Smooth muscle cell (in vitro differentiated cells): ENCODE measurements at regions not wholly inside any gene's neighbourhood (a gene's known extent, or its start where the extent isn't known, plus 50 kb on each side); places are given as distances from the start of the nearest gene placed in this dataset.

Experiments
- DNase-seq: peaks from one replicate; lab custom pipeline; 2025; ENCODE audit not compliant: unreplicated experiment; lab: John Stamatoyannopoulos, UW
- H2AFZ ChIP-seq: fragments of 200-600 bp; sonication (generic); 2 replicates; pipeline ENCODE4 v1.6.0; 2016; ENCODE audit warnings: antibody characterized with exemption, low read depth, mild to moderate bottlenecking
- H3F3A ChIP-seq: fragments of 200-600 bp; sonication (generic); 2 replicates; pipeline ENCODE4 v1.6.0; 2017; ENCODE audit warnings: antibody characterized with exemption, low read depth
- H3K27ac ChIP-seq: fragments of 200-600 bp; sonication (generic); 2 replicates; pipeline ENCODE4 v1.5.1; 2016; ENCODE audit warnings: low read depth, mild to moderate bottlenecking
- H3K27me3 ChIP-seq: fragments of 200-600 bp; sonication (generic); 2 replicates; pipeline ENCODE4 v1.6.1; 2016; ENCODE audit warnings: low read depth, mild to moderate bottlenecking
- H3K36me3 ChIP-seq: fragments of 200-600 bp; sonication (generic); 2 replicates; pipeline ENCODE4 v1.5.1; 2016; ENCODE audit warnings: low read depth
- H3K4me1 ChIP-seq: fragments of 200-600 bp; sonication (generic); 2 replicates; pipeline ENCODE4 v1.5.1; 2016; ENCODE audit warnings: low read depth
- H3K4me2 ChIP-seq: fragments of 200-600 bp; sonication (generic); 2 replicates; pipeline ENCODE4 v1.6.0; 2016; ENCODE audit warnings: mild to moderate bottlenecking
- H3K4me3 ChIP-seq: fragments of 200-600 bp; sonication (generic); 2 replicates; pipeline ENCODE4 v1.5.1; 2016; ENCODE audit warnings: mild to moderate bottlenecking
- H3K79me2 ChIP-seq: fragments of 200-600 bp; sonication (generic); 2 replicates; pipeline ENCODE4 v1.6.0; 2016; ENCODE audit warnings: low read depth, mild to moderate bottlenecking
- H3K9ac ChIP-seq: fragments of 200-600 bp; sonication (generic); 2 replicates; pipeline ENCODE4 v1.6.0; 2016; ENCODE audit warnings: low read depth
- H3K9me3 ChIP-seq: fragments of 200-600 bp; sonication (generic); replicated peaks from 2 replicates; pipeline ENCODE4 v1.5.1; 2016; ENCODE audit warnings: low read depth
- H4K20me1 ChIP-seq: fragments of 200-600 bp; sonication (generic); 2 replicates; pipeline ENCODE4 v1.6.0; 2016; ENCODE audit warnings: low read depth
- CTCF ChIP-seq: fragments of 200-600 bp; sonication (generic); IDR thresholded peaks from 2 replicates; pipeline ENCODE4 v1.5.1; 2017; ENCODE audit warnings: borderline replicate concordance, mild to moderate bottlenecking, antibody characterized with exemption; ENCODE audit not compliant: insufficient read depth, poor library complexity, severe bottlenecking
- WGBS: methylation state at CpG from one replicate; pipeline ENCODE4 v1.1.7; 2016; ENCODE audit warnings: low lambda C conversion rate; 5-methylcytosine and 5-hydroxymethylcytosine counted together

- Histone ChIP-seq H3K4me1 (no peaks in the 10 kb centered on the region), H3K4me3 (no peak overlapping the region), H3K36me3 (no peaks in the 10 kb centered on the region), H3K27ac (no peak overlapping the region), H3K9ac (no peak overlapping the region), H3F3A (no peaks in the 10 kb centered on the region), H3K4me2 (no peak overlapping the region), H4K20me1 (no peaks in the 10 kb centered on the region), H3K79me2 (no peaks in the 10 kb centered on the region), H3K27me3 (no peaks in the 10 kb centered on the region), H3K9me3 (no peaks in the 10 kb centered on the region), H2AFZ (no peak overlapping the region)
- 89% methylated on average over 5 of the region's 5 CpGs for WGBS
- DNase-seq: no peak
- TF ChIP-seq CTCF: no peak
Measured at GRCh38 chr22:48356731-48357130, 1470.9 kb downstream of the BRD1 start.

DNA sequence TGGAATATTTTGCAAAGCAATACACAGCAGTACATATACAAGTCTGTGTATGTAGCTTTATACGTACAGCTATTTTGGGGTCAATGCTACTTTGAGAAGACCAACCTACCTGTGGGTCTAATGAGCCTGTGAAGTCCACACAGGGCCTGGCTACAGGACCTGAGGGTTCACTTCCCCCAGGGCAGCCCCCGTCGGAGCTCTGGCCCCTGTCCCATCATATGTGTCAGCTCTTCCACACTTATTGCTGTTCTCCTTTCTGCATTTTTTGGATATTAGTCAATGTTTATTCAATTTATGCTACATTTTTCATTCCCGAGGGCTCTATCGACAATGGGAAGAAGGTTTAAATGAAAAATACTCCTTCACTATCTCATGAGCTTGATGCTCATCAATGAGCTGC lies 1473.6 kb downstream of the BRD1 start:
- no peak overlapping the region for H3K4me3 ChIP-seq
- no peaks in the 10 kb centered on the region for H4K20me1 ChIP-seq
- 86% methylated on average over 5 of the region's 5 CpGs for WGBS

DNA sequence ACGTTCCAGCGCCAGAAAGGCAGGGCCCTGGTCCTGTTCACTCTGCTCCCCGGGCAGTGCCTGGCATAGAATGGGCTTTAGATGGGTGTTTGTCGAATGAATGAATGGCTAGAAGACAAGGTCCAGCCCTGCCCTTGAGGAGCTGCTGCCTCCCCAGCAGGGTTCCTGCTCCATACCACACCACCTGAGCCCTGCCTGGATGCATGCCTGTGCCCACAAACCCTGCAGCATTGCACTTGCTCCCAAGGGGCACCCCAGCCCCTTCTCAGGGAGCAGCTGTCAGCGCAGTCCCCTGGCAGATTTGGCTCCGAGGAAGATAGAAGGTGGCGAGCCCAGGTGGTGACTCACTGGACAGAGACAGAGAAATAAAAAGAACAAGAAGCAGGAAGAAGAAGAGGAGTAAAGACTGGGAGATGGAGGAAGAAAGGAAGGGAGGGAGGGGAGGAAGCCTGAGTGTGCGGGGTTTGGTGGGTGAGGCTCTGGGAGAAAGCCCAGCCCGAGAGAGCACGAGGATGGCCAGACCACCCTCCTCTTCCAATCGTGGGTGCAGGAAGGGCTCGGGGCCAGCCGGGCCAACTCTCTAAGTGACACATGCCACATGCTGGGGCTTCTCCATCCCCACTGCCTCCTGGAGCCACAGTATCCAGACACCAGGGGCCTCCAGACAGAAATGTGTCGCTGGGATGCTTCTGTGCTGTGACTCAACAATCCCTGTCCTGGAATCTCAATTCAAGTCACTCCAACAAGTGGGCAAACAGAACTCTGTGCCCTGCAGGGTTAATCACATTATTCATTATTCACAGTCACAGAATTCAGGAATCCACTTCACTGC lies 1474.3 kb downstream of the BRD1 start:
- Histone ChIP-seq H3K27ac (no peak overlapping the region), H3K9ac (no peak overlapping the region), H3K79me2 (no peaks in the 10 kb centered on the region), H2AFZ (no peak overlapping the region), H3K36me3 (no peaks in the 10 kb centered on the region), H4K20me1 (no peaks in the 10 kb centered on the region), H3K4me3 (no peak overlapping the region), H3K9me3 (no peaks in the 10 kb centered on the region), H3K4me2 (no peak overlapping the region), H3K4me1 (peaks cover 8% of the 10 kb centered on the region), H3K27me3 (no peaks in the 10 kb centered on the region), H3F3A (no peaks in the 10 kb centered on the region)
- WGBS: 65% methylated on average over 14 of the region's 14 CpGs
- DNase-seq: no peak
- no peak for TF ChIP-seq CTCF

More for the DNA sequence above, 1473.6 kb downstream of the BRD1 start:
- H3F3A ChIP-seq: no peaks in the 10 kb centered on the region
- DNase-seq: no peak
- H3K79me2 ChIP-seq: no peaks in the 10 kb centered on the region
- H2AFZ ChIP-seq: no peak overlapping the region
- H3K27me3 ChIP-seq: no peaks in the 10 kb centered on the region
- H3K9ac ChIP-seq: no peak overlapping the region
- no peak overlapping the region for H3K27ac ChIP-seq
- no peak for TF ChIP-seq CTCF
- no peaks in the 10 kb centered on the region for H3K36me3 ChIP-seq
- H3K9me3 ChIP-seq: no peaks in the 10 kb centered on the region
- peaks cover 8% of the 10 kb centered on the region for H3K4me1 ChIP-seq
- H3K4me2 ChIP-seq: no peak overlapping the region
